Esophagus squamous epithelium (tissue), 5 donors: ENCODE measurements at regions not wholly inside any gene's neighbourhood (a gene's known extent, or its start where the extent isn't known, plus 50 kb on each side); places are given as distances from the start of the nearest gene placed in this dataset.

Experiments used
- DNase-seq: peaks from one replicate; lab custom pipeline; 2025; lab: John Stamatoyannopoulos, UW
- H3K27ac ChIP-seq, 4 donors: fragments of 200-600 bp; sonication (generic); one replicate each; pipeline ENCODE4 v1.5.1; 2016 to 2019; ENCODE audit warnings: mild to moderate bottlenecking in 1 of 4
- H3K27me3 ChIP-seq, 4 donors: fragments of 200-600 bp; sonication (generic); 1 replicate in 3 of 4; 2 replicates in 1 of 4; pipeline versions ENCODE4 v1.5.1 to v1.6.0; 2017 to 2021; ENCODE audit warnings: antibody characterized with exemption in 1 of 4
- H3K36me3 ChIP-seq, 3 donors: fragments of 200-600 bp; sonication (generic); one replicate each; pipeline ENCODE4 v1.5.1; 2016 to 2019
- H3K4me1 ChIP-seq, 3 donors: fragments of 200-600 bp; sonication (generic); one replicate each; pipeline ENCODE4 v1.5.1; 2017 to 2019
- H3K4me3 ChIP-seq, 4 donors: fragments of 200-600 bp; sonication (generic); 1 replicate in 3 of 4; 2 replicates in 1 of 4; pipeline ENCODE4 v1.5.1; 2016 to 2019; ENCODE audit warnings: mild to moderate bottlenecking in 2 of 4, moderate library complexity in 1 of 4
- H3K9me3 ChIP-seq, 3 donors: fragments of 200-600 bp; sonication (generic); one replicate each; pipeline ENCODE4 v1.5.1; 2016 to 2019
- CTCF ChIP-seq, 6 experiments: fragments of 450-650 bp in 4 of 6; fragments of 200-600 bp in 2 of 6; sonication (generic) in 2 of 6; IDR thresholded peaks; one replicate each; pipeline ENCODE4 v1.5.1; 2016 to 2019; ENCODE audit warnings: antibody characterized with exemption in 6 of 6, mild to moderate bottlenecking in 4 of 6, moderate library complexity in 4 of 6
- POLR2A ChIP-seq, 4 donors: fragments of 450-650 bp; IDR thresholded peaks; one replicate each; pipeline ENCODE4 v1.6.1; 2017; ENCODE audit warnings: antibody characterized with exemption in 4 of 4, mild to moderate bottlenecking in 4 of 4, moderate library complexity in 3 of 4
- WGBS, 2 donors: methylation state at CpG; one replicate each; pipeline ENCODE4 v1.1.5; 2018; 5-methylcytosine and 5-hydroxymethylcytosine counted together
- intact Hi-C: fragments of 100-400 bp; cut with DNase I; formaldehyde crosslinking; loops from one replicate; pipeline ENCODE4 v1.15.0; 2022
- donor health status: DM: yes; HTN: yes; CAD: no.

- no peak for DNase-seq
- Histone ChIP-seq H3K9me3 (no peaks in the 10 kb centered on the region), H3K4me3 (no peak overlapping the region), H3K27ac (no peak overlapping the region), H3K36me3 (no peaks in the 10 kb centered on the region), H3K4me1 (peaks cover 0 to 6% (median 4%) of the 10 kb centered on the region in 3 donors), H3K27me3 (no peaks in the 10 kb centered on the region)
- WGBS, 2 donors, result 86 to 90% methylated on average over 2 to 3 of the region's 3 CpGs
- intact Hi-C loops, result no loop called here
- TF ChIP-seq CTCF (IDR thresholded peaks at IDR 0.05), result no peak
- no peak for TF ChIP-seq POLR2A (IDR thresholded peaks at IDR 0.05)
These were observed 210.2 kb upstream of the ECI2 start for GRCh38 chr6:4345543-4345942.

GRCh38 chr6:4344317-4344899 is 209.0 kb upstream of the ECI2 start:
- intact Hi-C loops, result no loop called here
- no peak overlapping the region for H3K4me3 ChIP-seq
- no peak for DNase-seq

GRCh38 chr6:4342407-4343137 is 207.2 kb upstream of the ECI2 start:
- 72 to 90% methylated on average over 4 of the region's 4 CpGs for WGBS, 2 donors
- Histone ChIP-seq H3K4me3 (no peak overlapping the region), H3K27ac (no peak overlapping the region), H3K27me3 (no peaks in the 10 kb centered on the region), H3K36me3 (no peaks in the 10 kb centered on the region), H3K4me1 (no peaks in the 10 kb centered on the region), H3K9me3 (no peaks in the 10 kb centered on the region)
- DNase-seq, result no peak
- intact Hi-C loops, result no loop called here
- TF ChIP-seq CTCF (IDR thresholded peaks at IDR 0.05) (no peak), POLR2A (IDR thresholded peaks at IDR 0.05) (no peak)

More at GRCh38 chr6:4344317-4344899, 209.0 kb upstream of the ECI2 start:
- Histone ChIP-seq H3K36me3 (no peaks in the 10 kb centered on the region), H3K4me1 (no peaks in the 10 kb centered on the region), H3K27me3 (no peaks in the 10 kb centered on the region), H3K27ac (no peak overlapping the region), H3K9me3 (no peaks in the 10 kb centered on the region)
- 78 to 80% methylated on average over 5 to 8 of the region's 10 CpGs for WGBS, 2 donors
- TF ChIP-seq CTCF (IDR thresholded peaks at IDR 0.05) (no peak), POLR2A (IDR thresholded peaks at IDR 0.05) (no peak)

- H3K4me1 ChIP-seq, result no peaks in the 10 kb centered on the region
- no peaks in the 10 kb centered on the region for H3K36me3 ChIP-seq
- no peaks in the 10 kb centered on the region for H3K9me3 ChIP-seq
- no peaks in the 10 kb centered on the region for H3K27me3 ChIP-seq
- WGBS, 2 donors, result 69 to 79% methylated on average over 5 of the region's 5 CpGs
- intact Hi-C loops, result no loop called here
- no peak overlapping the region for H3K27ac ChIP-seq
- no peak for DNase-seq
- no peak overlapping the region for H3K4me3 ChIP-seq
- TF ChIP-seq POLR2A (IDR thresholded peaks at IDR 0.05) (no peak), CTCF (IDR thresholded peaks at IDR 0.05) (no peak)
These were observed 205.9 kb upstream of the ECI2 start for GRCh38 chr6:4341078-4341797.

- DNase-seq, result no peak
- TF ChIP-seq POLR2A (IDR thresholded peaks at IDR 0.05), result no peak
- TF ChIP-seq CTCF (IDR thresholded peaks at IDR 0.05), result no peak
- Histone ChIP-seq H3K4me3 (no peak overlapping the region), H3K27ac (no peak overlapping the region), H3K4me1 (no peaks in the 10 kb centered on the region), H3K36me3 (no peaks in the 10 kb centered on the region), H3K9me3 (no peaks in the 10 kb centered on the region), H3K27me3 (no peaks in the 10 kb centered on the region)
- 83 to 91% methylated on average over 7 of the region's 7 CpGs for WGBS, 2 donors
- intact Hi-C loops, result no loop called here
These were observed 205.2 kb upstream of the ECI2 start for GRCh38 chr6:4340544-4340943.
